ENCODE measurements at regions not wholly inside any gene's neighbourhood (a gene's known extent, or its start where the extent isn't known, plus 50 kb on each side); places are given as distances from the start of the nearest gene placed in this dataset.
A peak's percentile ranks its signal among the peaks of the same experiment; 100 is the strongest.
"Not testable (repeated sequence)": the region's sequence is repeated elsewhere in the genome, so short reads cannot be mapped to it uniquely, and the experiment has no call there.

GRCh38 chr14:87034680-87035079 lies 958.3 kb downstream of the GALC start:
- TF ChIP-seq CTCF (conservative IDR thresholded peaks at IDR 0.05): no peak
- TF ChIP-seq ZFX (IDR thresholded peaks at IDR 0.05): no peak
- no peak overlapping the region for H3K27ac ChIP-seq

GRCh38 chr14:87030197-87030596 lies 962.8 kb downstream of the GALC start:
- TF ChIP-seq ZFX (IDR thresholded peaks at IDR 0.05) (no peak), CTCF (conservative IDR thresholded peaks at IDR 0.05) (no peak)
- H3K27ac ChIP-seq: no peak overlapping the region

- not testable (repeated sequence) for H3K27ac ChIP-seq
Measured at GRCh38 chr14:87020106-87020505, 972.9 kb downstream of the GALC start.

- H3K27ac ChIP-seq: no peak overlapping the region
- TF ChIP-seq ZFX (IDR thresholded peaks at IDR 0.05): no peak
- no peak for TF ChIP-seq CTCF (conservative IDR thresholded peaks at IDR 0.05)
Measured at GRCh38 chr14:87018294-87018693, 974.7 kb downstream of the GALC start.

- H3K27ac ChIP-seq: no peak overlapping the region
- no peak for TF ChIP-seq ZFX (IDR thresholded peaks at IDR 0.05)
- no peak for TF ChIP-seq CTCF (conservative IDR thresholded peaks at IDR 0.05)
Measured at GRCh38 chr14:87017335-87017734, 975.6 kb downstream of the GALC start.

- peak; percentile 46 for TF ChIP-seq CTCF (conservative IDR thresholded peaks at IDR 0.05)
- no peak for TF ChIP-seq ZFX (IDR thresholded peaks at IDR 0.05)
- no peak overlapping the region for H3K27ac ChIP-seq
Measured at GRCh38 chr14:87014856-87015255, 978.1 kb downstream of the GALC start.

- TF ChIP-seq ZFX (IDR thresholded peaks at IDR 0.05): no peak
- no peak for TF ChIP-seq CTCF (conservative IDR thresholded peaks at IDR 0.05)
- H3K27ac ChIP-seq: no peak overlapping the region
Measured at GRCh38 chr14:87013583-87013982, 979.4 kb downstream of the GALC start.

- TF ChIP-seq ZFX (IDR thresholded peaks at IDR 0.05) (no peak), CTCF (conservative IDR thresholded peaks at IDR 0.05) (no peak)
Measured at GRCh38 chr14:87008965-87009364, 984.0 kb downstream of the GALC start.

More at GRCh38 chr14:87008965-87009364, 984.0 kb downstream of the GALC start:
- H3K27ac ChIP-seq: no peak overlapping the region

All from C4-2B (cell line).